OCI-LY7 (cell line): ENCODE measurements at regions not wholly inside any gene's neighbourhood (a gene's known extent, or its start where the extent isn't known, plus 50 kb on each side); places are given as distances from the start of the nearest gene placed in this dataset.

Source experiments
- CTCF ChIP-seq: fragments of 200-600 bp; sonication (generic); conservative IDR thresholded peaks from 2 replicates; pipeline ENCODE4 v1.5.1; 2014; ENCODE audit warnings: mild to moderate bottlenecking, antibody characterized with exemption, low read length, moderate library complexity, mixed read lengths
- EZH2phosphoT487 ChIP-seq: fragments of 200-600 bp; sonication (generic); IDR thresholded peaks from 2 replicates; pipeline ENCODE4 v1.6.1; 2018; ENCODE audit warnings: low read depth, borderline replicate concordance, mild to moderate bottlenecking, mixed run types, antibody characterized with exemption, low read length, moderate library complexity, mixed read lengths

- TF ChIP-seq CTCF (no peak), EZH2phosphoT487 (no peak)
Measured at GRCh38 chr14:65210822-65211182, 108.5 kb upstream of the MAX start.
